Testis (tissue), 2 donors: ENCODE measurements at regions not wholly inside any gene's neighbourhood (a gene's known extent, or its start where the extent isn't known, plus 50 kb on each side); places are given as distances from the start of the nearest gene placed in this dataset.

Experiments
- POLR2A ChIP-seq: fragments of 450-650 bp; IDR thresholded peaks from one replicate; pipeline ENCODE4 v1.6.1; 2017; ENCODE audit warnings: antibody characterized with exemption, mild to moderate bottlenecking, moderate library complexity
- TF ChIP-seq, protein P1 (sequence below), 3 experiments: fragments of 450-650 bp in 2 of 3; fragments of 200-600 bp in 1 of 3; sonication (generic) in 1 of 3; IDR thresholded peaks; one replicate each; pipeline ENCODE4 v1.5.1; 2016 to 2019; ENCODE audit warnings: antibody characterized with exemption in 3 of 3, mild to moderate bottlenecking in 2 of 3, moderate library complexity in 1 of 3

DNA sequence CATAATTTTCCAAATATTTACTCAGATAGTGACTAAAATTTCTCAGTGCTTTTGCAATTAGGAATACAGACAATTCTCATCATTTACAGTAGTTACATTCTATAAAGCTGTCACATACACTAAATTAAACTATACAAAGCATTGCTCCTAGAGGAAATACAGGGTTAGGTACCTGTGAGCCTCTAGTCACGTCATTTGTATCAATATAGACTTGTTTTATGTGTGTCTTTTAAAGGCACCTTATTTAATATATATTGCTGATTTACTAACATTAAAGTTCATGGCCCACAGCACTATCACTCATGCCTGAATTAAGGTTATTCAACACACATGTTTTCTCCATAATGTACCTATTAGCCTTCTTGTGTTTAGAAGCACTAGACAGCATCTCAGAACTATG lies 78.7 kb downstream of the PABPC4L start:
- no peak for TF ChIP-seq POLR2A
- TF ChIP-seq, protein P1, sequence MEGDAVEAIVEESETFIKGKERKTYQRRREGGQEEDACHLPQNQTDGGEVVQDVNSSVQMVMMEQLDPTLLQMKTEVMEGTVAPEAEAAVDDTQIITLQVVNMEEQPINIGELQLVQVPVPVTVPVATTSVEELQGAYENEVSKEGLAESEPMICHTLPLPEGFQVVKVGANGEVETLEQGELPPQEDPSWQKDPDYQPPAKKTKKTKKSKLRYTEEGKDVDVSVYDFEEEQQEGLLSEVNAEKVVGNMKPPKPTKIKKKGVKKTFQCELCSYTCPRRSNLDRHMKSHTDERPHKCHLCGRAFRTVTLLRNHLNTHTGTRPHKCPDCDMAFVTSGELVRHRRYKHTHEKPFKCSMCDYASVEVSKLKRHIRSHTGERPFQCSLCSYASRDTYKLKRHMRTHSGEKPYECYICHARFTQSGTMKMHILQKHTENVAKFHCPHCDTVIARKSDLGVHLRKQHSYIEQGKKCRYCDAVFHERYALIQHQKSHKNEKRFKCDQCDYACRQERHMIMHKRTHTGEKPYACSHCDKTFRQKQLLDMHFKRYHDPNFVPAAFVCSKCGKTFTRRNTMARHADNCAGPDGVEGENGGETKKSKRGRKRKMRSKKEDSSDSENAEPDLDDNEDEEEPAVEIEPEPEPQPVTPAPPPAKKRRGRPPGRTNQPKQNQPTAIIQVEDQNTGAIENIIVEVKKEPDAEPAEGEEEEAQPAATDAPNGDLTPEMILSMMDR (IDR thresholded peaks at IDR 0.05): no peak
